ENCODE measurements at regions not wholly inside any gene's neighbourhood (a gene's known extent, or its start where the extent isn't known, plus 50 kb on each side); places are given as distances from the start of the nearest gene placed in this dataset.

GRCh38 chr2:155442755-155443372 lies 744.4 kb downstream of the KCNJ3 start:
- CTCF ChIA-PET: no interaction called here
- Mint-ChIP-seq H3K9me3 (peaks cover 4% of the 10 kb centered on the region), H3K27me3 (no peaks in the 10 kb centered on the region), H3K4me1 (no peaks in the 10 kb centered on the region), H3K36me3 (ENCODE audit: low read depth) (no peaks in the 10 kb centered on the region), H3K27ac (no peak overlapping the region), H3K4me3 (no peak overlapping the region)
- TF ChIP-seq CTCF (IDR thresholded peaks at IDR 0.05): no peak
- no peak for DNase-seq
- ATAC-seq (ENCODE audit: low read depth): no peak
- POLR2A ChIA-PET: no interaction called here
- intact Hi-C loops (cut with micrococcal nuclease): no loop called here

- Mint-ChIP-seq H3K4me3 (no peak overlapping the region), H3K27ac (no peak overlapping the region), H3K9me3 (peaks cover 10% of the 10 kb centered on the region), H3K36me3 (ENCODE audit: low read depth) (no peaks in the 10 kb centered on the region), H3K27me3 (no peaks in the 10 kb centered on the region), H3K4me1 (no peaks in the 10 kb centered on the region)
- ChIA-PET POLR2A (no interaction called here), CTCF (no interaction called here)
- no peak for DNase-seq
- no peak for ATAC-seq (ENCODE audit: low read depth)
- intact Hi-C loops (cut with micrococcal nuclease): no loop called here
- TF ChIP-seq CTCF (IDR thresholded peaks at IDR 0.05): no peak
These were observed 743.6 kb downstream of the KCNJ3 start for GRCh38 chr2:155442088-155442487.

GRCh38 chr2:155431004-155431507 lies 732.6 kb downstream of the KCNJ3 start:
- POLR2A ChIA-PET: no interaction called here
- no peak for TF ChIP-seq CTCF (IDR thresholded peaks at IDR 0.05)
- DNase-seq (no peak), ATAC-seq (ENCODE audit: low read depth) (no peak)
- Mint-ChIP-seq H3K4me3 (no peak overlapping the region), H3K9me3 (peaks cover 2% of the 10 kb centered on the region), H3K36me3 (ENCODE audit: low read depth) (no peaks in the 10 kb centered on the region), H3K27ac (no peak overlapping the region), H3K4me1 (no peaks in the 10 kb centered on the region), H3K27me3 (no peaks in the 10 kb centered on the region)
- CTCF ChIA-PET: no interaction called here
- intact Hi-C loops (cut with micrococcal nuclease): no loop called here

GRCh38 chr2:155427470-155427869 lies 729.0 kb downstream of the KCNJ3 start:
- H3K27ac Mint-ChIP-seq: no peak overlapping the region
- ChIA-PET POLR2A (no interaction called here), CTCF (no interaction called here)
- DNase-seq (no peak), ATAC-seq (ENCODE audit: low read depth) (no peak)
- no peaks in the 10 kb centered on the region for H3K9me3 Mint-ChIP-seq
- TF ChIP-seq CTCF (IDR thresholded peaks at IDR 0.05): no peak
- no peaks in the 10 kb centered on the region for H3K27me3 Mint-ChIP-seq
- intact Hi-C loops (cut with micrococcal nuclease): no loop called here
- no peak overlapping the region for H3K4me3 Mint-ChIP-seq
- no peaks in the 10 kb centered on the region for H3K4me1 Mint-ChIP-seq
- H3K36me3 Mint-ChIP-seq (ENCODE audit: low read depth): no peaks in the 10 kb centered on the region

- no peak for DNase-seq
- ChIA-PET CTCF (no interaction called here), POLR2A (no interaction called here)
- no peaks in the 10 kb centered on the region for H3K4me1 Mint-ChIP-seq
- no peaks in the 10 kb centered on the region for H3K27me3 Mint-ChIP-seq
- no peak overlapping the region for H3K27ac Mint-ChIP-seq
- H3K36me3 Mint-ChIP-seq (ENCODE audit: low read depth): no peaks in the 10 kb centered on the region
- no peak for ATAC-seq (ENCODE audit: low read depth)
- no peaks in the 10 kb centered on the region for H3K9me3 Mint-ChIP-seq
- no peak for TF ChIP-seq CTCF (IDR thresholded peaks at IDR 0.05)
- no peak overlapping the region for H3K4me3 Mint-ChIP-seq
- intact Hi-C loops (cut with micrococcal nuclease): no loop called here
These were observed 726.0 kb downstream of the KCNJ3 start for GRCh38 chr2:155424518-155424917.

All from activated B cell treated with CpG ODN at 0.5 μM for 24 hours (primary cell).